ENCODE measurements at regions not wholly inside any gene's neighbourhood (a gene's known extent, or its start where the extent isn't known, plus 50 kb on each side); places are given as distances from the start of the nearest gene placed in this dataset.
A peak's percentile ranks its signal among the peaks of the same experiment; 100 is the strongest.

- peak; percentile 35 to 41 for DNase-seq
Measured at GRCh38 chr2:67840460-67841068, 222.2 kb downstream of the C1D start.

GRCh38 chr2:67841711-67842110, 221.1 kb downstream of the C1D start:
- DNase-seq, result no peak

GRCh38 chr2:67842375-67842959, 220.3 kb downstream of the C1D start:
- no peak for DNase-seq

GRCh38 chr2:67844024-67844540, 218.7 kb downstream of the C1D start:
- DNase-seq, result no peak

- no peak for DNase-seq
Measured at GRCh38 chr2:67845621-67846369, 217.0 kb downstream of the C1D start.

GRCh38 chr2:67846370-67847070, 216.3 kb downstream of the C1D start:
- DNase-seq, result peak; percentile 18 to 69

- DNase-seq, result no peak
Measured at GRCh38 chr2:67848551-67849285, 214.1 kb downstream of the C1D start.

- DNase-seq, result no peak
Measured at GRCh38 chr2:67851016-67851415, 211.8 kb downstream of the C1D start.

GRCh38 chr2:67851956-67852824, 210.6 kb downstream of the C1D start:
- peak; percentile 51 to 87 for DNase-seq

GRCh38 chr2:67854103-67854743, 208.6 kb downstream of the C1D start:
- no peak for DNase-seq

- DNase-seq, result no peak
Measured at GRCh38 chr2:67854798-67855197, 208.0 kb downstream of the C1D start.

GRCh38 chr2:67856866-67857265, 205.9 kb downstream of the C1D start:
- no peak for DNase-seq

- peak in 1 of 2 experiments; percentile 19 for DNase-seq
Measured at GRCh38 chr2:67857836-67858235, 205.0 kb downstream of the C1D start.

- DNase-seq, result no peak
Measured at GRCh38 chr2:67858886-67859285, 203.9 kb downstream of the C1D start.

- DNase-seq, result no peak
Measured at GRCh38 chr2:67865917-67866316, 196.9 kb downstream of the C1D start.

- no peak for DNase-seq
Measured at GRCh38 chr2:67867735-67868134, 195.1 kb downstream of the C1D start.

- DNase-seq, result no peak
Measured at GRCh38 chr2:67871686-67872412, 191.0 kb downstream of the C1D start.

GRCh38 chr2:67872481-67872880, 190.3 kb downstream of the C1D start:
- DNase-seq, result no peak

- DNase-seq, result no peak
Measured at GRCh38 chr2:67873916-67874315, 188.9 kb downstream of the C1D start.

- DNase-seq, result no peak
Measured at GRCh38 chr2:67876176-67876575, 186.6 kb downstream of the C1D start.

Data from cerebellar nuclear complex (tissue), 1 donor.